ENCODE measurements at regions not wholly inside any gene's neighbourhood (a gene's known extent, or its start where the extent isn't known, plus 50 kb on each side); places are given as distances from the start of the nearest gene placed in this dataset.
A peak's percentile ranks its signal among the peaks of the same experiment; 100 is the strongest.
"Not testable (repeated sequence)": the region's sequence is repeated elsewhere in the genome, so short reads cannot be mapped to it uniquely, and the experiment has no call there.

GRCh38 chr5:75948438-75948837, 134.7 kb upstream of the SV2C start:
- DNase-seq (ENCODE audit: low read depth): no peak

GRCh38 chr5:75940418-75940817, 142.8 kb upstream of the SV2C start:
- DNase-seq (ENCODE audit: low read depth): no peak

- DNase-seq (ENCODE audit: low read depth): no peak
These were observed 147.6 kb upstream of the SV2C start for GRCh38 chr5:75935572-75935971.

- DNase-seq (ENCODE audit: low read depth): no peak
These were observed 149.7 kb upstream of the SV2C start for GRCh38 chr5:75933489-75933888.

- DNase-seq (ENCODE audit: low read depth): no peak
These were observed 152.0 kb upstream of the SV2C start for GRCh38 chr5:75931175-75931574.

- DNase-seq (ENCODE audit: low read depth): no peak
These were observed 154.2 kb upstream of the SV2C start for GRCh38 chr5:75928992-75929391.

GRCh38 chr5:75922480-75922879, 160.7 kb upstream of the SV2C start:
- DNase-seq (ENCODE audit: low read depth): no peak

- DNase-seq (ENCODE audit: low read depth): no peak
These were observed 162.2 kb upstream of the SV2C start for GRCh38 chr5:75921011-75921410.

GRCh38 chr5:75916144-75916543, 167.0 kb upstream of the SV2C start:
- DNase-seq (ENCODE audit: low read depth): no peak

GRCh38 chr5:75909223-75909622, 174.0 kb upstream of the SV2C start:
- DNase-seq (ENCODE audit: low read depth): no peak

- no peak for DNase-seq (ENCODE audit: low read depth)
These were observed 175.5 kb upstream of the SV2C start for GRCh38 chr5:75907651-75908050.

- no peak for DNase-seq (ENCODE audit: low read depth)
These were observed 177.2 kb upstream of the POC5 start for GRCh38 chr5:75894482-75894881.

- DNase-seq (ENCODE audit: low read depth): no peak
These were observed 174.5 kb upstream of the POC5 start for GRCh38 chr5:75891736-75892135.

GRCh38 chr5:75891020-75891419, 173.8 kb upstream of the POC5 start:
- no peak for DNase-seq (ENCODE audit: low read depth)

GRCh38 chr5:75890546-75890945, 173.3 kb upstream of the POC5 start:
- DNase-seq (ENCODE audit: low read depth): no peak

GRCh38 chr5:75886706-75887105, 169.5 kb upstream of the POC5 start:
- peak; percentile 17 for DNase-seq (ENCODE audit: low read depth)

GRCh38 chr5:75885849-75886596, 168.8 kb upstream of the POC5 start:
- DNase-seq (ENCODE audit: low read depth): peak; percentile 10

GRCh38 chr5:75885321-75885720, 168.1 kb upstream of the POC5 start:
- DNase-seq (ENCODE audit: low read depth): no peak

- DNase-seq (ENCODE audit: low read depth): no peak
These were observed 152.7 kb upstream of the POC5 start for GRCh38 chr5:75869891-75870290.

GRCh38 chr5:75862872-75863271, 145.6 kb upstream of the POC5 start:
- DNase-seq (ENCODE audit: low read depth): no peak

GRCh38 chr5:75859621-75860020, 142.4 kb upstream of the POC5 start:
- not testable (repeated sequence) for DNase-seq (ENCODE audit: low read depth)

- DNase-seq (ENCODE audit: low read depth): peak; percentile 11
These were observed 138.8 kb upstream of the POC5 start for GRCh38 chr5:75856056-75856455.

GRCh38 chr5:75848077-75848476, 130.8 kb upstream of the POC5 start:
- no peak for DNase-seq (ENCODE audit: low read depth)

- DNase-seq (ENCODE audit: low read depth): no peak
These were observed 130.4 kb upstream of the POC5 start for GRCh38 chr5:75847561-75848021.
